ENCODE measurements at regions not wholly inside any gene's neighbourhood (a gene's known extent, or its start where the extent isn't known, plus 50 kb on each side); places are given as distances from the start of the nearest gene placed in this dataset.
"Not testable (repeated sequence)": the region's sequence is repeated elsewhere in the genome, so short reads cannot be mapped to it uniquely, and the experiment has no call there.

- DNase-seq (ENCODE audit: low spot score in 2 of 2) (no peak), ATAC-seq (no peak)
- Mint-ChIP-seq H3K4me3 (no peak overlapping the region), H3K27ac (no peak overlapping the region), H3K4me1 (no peaks in the 10 kb centered on the region), H3K9me3 (peaks cover 11% of the 10 kb centered on the region), H3K36me3 (no peaks in the 10 kb centered on the region)
These were observed 249.4 kb upstream of the RARB start for GRCh38 chr3:25178672-25179071.

- DNase-seq (ENCODE audit: low spot score in 2 of 2) (no peak), ATAC-seq (no peak)
- H3K4me3 Mint-ChIP-seq, result no peak overlapping the region
- H3K36me3 Mint-ChIP-seq, result no peaks in the 10 kb centered on the region
- no peak overlapping the region for H3K27ac Mint-ChIP-seq
- H3K9me3 Mint-ChIP-seq, result peaks cover 9% of the 10 kb centered on the region
- no peaks in the 10 kb centered on the region for H3K4me1 Mint-ChIP-seq
These were observed 247.0 kb upstream of the RARB start for GRCh38 chr3:25181096-25181495.

- H3K4me1 Mint-ChIP-seq, result no peaks in the 10 kb centered on the region
- no peaks in the 10 kb centered on the region for H3K36me3 Mint-ChIP-seq
- ATAC-seq (no peak), DNase-seq (ENCODE audit: low spot score in 2 of 2) (no peak)
- peaks cover 11% of the 10 kb centered on the region for H3K9me3 Mint-ChIP-seq
- H3K27ac Mint-ChIP-seq, result no peak overlapping the region
- no peak overlapping the region for H3K4me3 Mint-ChIP-seq
These were observed 245.3 kb upstream of the RARB start for GRCh38 chr3:25182794-25183193.

- Mint-ChIP-seq H3K27ac (no peak overlapping the region), H3K4me3 (no peak overlapping the region), H3K9me3 (peaks cover 11% of the 10 kb centered on the region), H3K36me3 (no peaks in the 10 kb centered on the region), H3K4me1 (no peaks in the 10 kb centered on the region)
- ATAC-seq (no peak), DNase-seq (ENCODE audit: low spot score in 2 of 2) (no peak)
These were observed 243.3 kb upstream of the RARB start for GRCh38 chr3:25184641-25185250.

- Mint-ChIP-seq H3K4me3 (no peak overlapping the region), H3K9me3 (peaks cover 2% of the 10 kb centered on the region)
- no peak for ATAC-seq
These were observed 236.4 kb upstream of the RARB start for GRCh38 chr3:25191673-25192072.

GRCh38 chr3:25199567-25199966, 228.5 kb upstream of the RARB start:
- H3K27ac Mint-ChIP-seq, result not testable (repeated sequence)

More at GRCh38 chr3:25191673-25192072, 236.4 kb upstream of the RARB start:
- no peaks in the 10 kb centered on the region for H3K36me3 Mint-ChIP-seq
- H3K27ac Mint-ChIP-seq, result no peak overlapping the region
- DNase-seq (ENCODE audit: low spot score in 2 of 2), result no peak
- no peaks in the 10 kb centered on the region for H3K4me1 Mint-ChIP-seq

GRCh38 chr3:25212736-25213135, 215.3 kb upstream of the RARB start:
- ATAC-seq (no peak), DNase-seq (ENCODE audit: low spot score in 2 of 2) (no peak)
- Mint-ChIP-seq H3K27ac (no peak overlapping the region), H3K4me3 (no peak overlapping the region), H3K4me1 (no peaks in the 10 kb centered on the region), H3K9me3 (peaks cover 13% of the 10 kb centered on the region), H3K36me3 (no peaks in the 10 kb centered on the region)

More at GRCh38 chr3:25199567-25199966, 228.5 kb upstream of the RARB start:
- H3K4me3 Mint-ChIP-seq; H3K36me3 Mint-ChIP-seq; ATAC-seq; DNase-seq (ENCODE audit: low spot score in 2 of 2); H3K4me1 Mint-ChIP-seq: not testable (repeated sequence)
- peaks cover 11% of the 10 kb centered on the region for H3K9me3 Mint-ChIP-seq

GRCh38 chr3:25214034-25214433, 214.0 kb upstream of the RARB start:
- Mint-ChIP-seq H3K4me3 (no peak overlapping the region), H3K36me3 (no peaks in the 10 kb centered on the region), H3K9me3 (peaks cover 8% of the 10 kb centered on the region), H3K27ac (no peak overlapping the region), H3K4me1 (no peaks in the 10 kb centered on the region)
- ATAC-seq (no peak), DNase-seq (ENCODE audit: low spot score in 2 of 2) (no peak)

GRCh38 chr3:25218362-25218761, 209.7 kb upstream of the RARB start:
- H3K9me3 Mint-ChIP-seq, result peaks cover 3% of the 10 kb centered on the region
- no peak for DNase-seq (ENCODE audit: low spot score in 2 of 2)
- no peaks in the 10 kb centered on the region for H3K4me1 Mint-ChIP-seq
- ATAC-seq, result no peak
- no peaks in the 10 kb centered on the region for H3K36me3 Mint-ChIP-seq
- no peak overlapping the region for H3K4me3 Mint-ChIP-seq
- no peak overlapping the region for H3K27ac Mint-ChIP-seq

- no peaks in the 10 kb centered on the region for H3K36me3 Mint-ChIP-seq
These were observed 201.3 kb upstream of the RARB start for GRCh38 chr3:25226747-25227146.

GRCh38 chr3:25229586-25229985, 198.5 kb upstream of the RARB start:
- H3K4me3 Mint-ChIP-seq, result no peak overlapping the region
- H3K9me3 Mint-ChIP-seq, result no peaks in the 10 kb centered on the region
- ATAC-seq (no peak), DNase-seq (ENCODE audit: low spot score in 2 of 2) (no peak)
- no peak overlapping the region for H3K27ac Mint-ChIP-seq
- no peaks in the 10 kb centered on the region for H3K4me1 Mint-ChIP-seq
- H3K36me3 Mint-ChIP-seq, result no peaks in the 10 kb centered on the region

More at GRCh38 chr3:25226747-25227146, 201.3 kb upstream of the RARB start:
- no peaks in the 10 kb centered on the region for H3K4me1 Mint-ChIP-seq
- H3K27ac Mint-ChIP-seq, result no peak overlapping the region
- peaks cover 3% of the 10 kb centered on the region for H3K9me3 Mint-ChIP-seq
- ATAC-seq (no peak), DNase-seq (ENCODE audit: low spot score in 2 of 2) (no peak)
- no peak overlapping the region for H3K4me3 Mint-ChIP-seq

- Mint-ChIP-seq H3K9me3 (peaks cover 3% of the 10 kb centered on the region), H3K4me1 (no peaks in the 10 kb centered on the region), H3K36me3 (no peaks in the 10 kb centered on the region), H3K27ac (no peak overlapping the region), H3K4me3 (no peak overlapping the region)
- DNase-seq (ENCODE audit: low spot score in 2 of 2), result no peak
- ATAC-seq, result no peak
These were observed 193.0 kb upstream of the RARB start for GRCh38 chr3:25235031-25235430.

- no peaks in the 10 kb centered on the region for H3K4me1 Mint-ChIP-seq
- no peak overlapping the region for H3K4me3 Mint-ChIP-seq
- H3K36me3 Mint-ChIP-seq, result no peaks in the 10 kb centered on the region
- peaks cover 3% of the 10 kb centered on the region for H3K9me3 Mint-ChIP-seq
- no peak for ATAC-seq
- no peak overlapping the region for H3K27ac Mint-ChIP-seq
- DNase-seq (ENCODE audit: low spot score in 2 of 2), result no peak
These were observed 192.6 kb upstream of the RARB start for GRCh38 chr3:25235466-25235865.

- no peak overlapping the region for H3K27ac Mint-ChIP-seq
- H3K9me3 Mint-ChIP-seq, result peaks cover 3% of the 10 kb centered on the region
- no peak overlapping the region for H3K4me3 Mint-ChIP-seq
- no peaks in the 10 kb centered on the region for H3K36me3 Mint-ChIP-seq
- DNase-seq (ENCODE audit: low spot score in 2 of 2) (no peak), ATAC-seq (no peak)
- no peaks in the 10 kb centered on the region for H3K4me1 Mint-ChIP-seq
These were observed 190.5 kb upstream of the RARB start for GRCh38 chr3:25237602-25238001.

- DNase-seq (ENCODE audit: low spot score in 2 of 2) (no peak), ATAC-seq (no peak)
- no peak overlapping the region for H3K27ac Mint-ChIP-seq
- no peaks in the 10 kb centered on the region for H3K36me3 Mint-ChIP-seq
- no peak overlapping the region for H3K4me3 Mint-ChIP-seq
- peaks cover 7% of the 10 kb centered on the region for H3K9me3 Mint-ChIP-seq
- no peaks in the 10 kb centered on the region for H3K4me1 Mint-ChIP-seq
These were observed 189.0 kb upstream of the RARB start for GRCh38 chr3:25239042-25239441.

GRCh38 chr3:25246913-25247312, 181.2 kb upstream of the RARB start:
- H3K27ac Mint-ChIP-seq, result no peak overlapping the region
- peaks cover 31% of the 10 kb centered on the region for H3K9me3 Mint-ChIP-seq
- DNase-seq (ENCODE audit: low spot score in 2 of 2) (no peak), ATAC-seq (no peak)
- H3K36me3 Mint-ChIP-seq, result no peaks in the 10 kb centered on the region
- no peaks in the 10 kb centered on the region for H3K4me1 Mint-ChIP-seq
- H3K4me3 Mint-ChIP-seq, result no peak overlapping the region

- Mint-ChIP-seq H3K27ac (no peak overlapping the region), H3K4me1 (no peaks in the 10 kb centered on the region), H3K36me3 (no peaks in the 10 kb centered on the region), H3K4me3 (no peak overlapping the region), H3K9me3 (peaks cover 18% of the 10 kb centered on the region)
- DNase-seq (ENCODE audit: low spot score in 2 of 2), result no peak
- ATAC-seq, result no peak
These were observed 175.8 kb upstream of the RARB start for GRCh38 chr3:25252291-25252690.

Data from stimulated activated effector memory CD8-positive, alpha-beta T cell treated with anti-CD3 and anti-CD28 coated beads, Interleukin-12 subunit alpha, Interleukin-12 subunit beta, amount 100 ng/mL, for 72 hours (primary cell).